BE2C (cell line): ENCODE measurements at regions not wholly inside any gene's neighbourhood (a gene's known extent, or its start where the extent isn't known, plus 50 kb on each side); places are given as distances from the start of the nearest gene placed in this dataset.

Experiments
- DNase-seq: peaks from one replicate; pipeline ENCODE4 v3.0.0-alpha.2; 2020
- H3K27me3 ChIP-seq: fragments of 250-450 bp; sonication (Bioruptor Pico); 2 replicates; pipeline ENCODE4 v1.5.1; 2020; ENCODE audit warnings: mild to moderate bottlenecking
- H3K36me3 ChIP-seq: fragments of 250-450 bp; sonication (Bioruptor Pico); 2 replicates; pipeline ENCODE4 v1.5.1; 2020; ENCODE audit warnings: mild to moderate bottlenecking
- H3K4me1 ChIP-seq: fragments of 250-450 bp; sonication (Bioruptor Pico); 2 replicates; pipeline ENCODE4 v1.5.1; 2020
- H3K4me3 ChIP-seq: 2 replicates; pipeline ENCODE4 v1.5.1; 2011; ENCODE audit warnings: low read depth, low read length
- H3K9me3 ChIP-seq: fragments of 250-450 bp; sonication (Bioruptor Pico); 2 replicates; pipeline ENCODE4 v1.5.1; 2020
- TF ChIP-seq, protein P1 (sequence below): IDR thresholded peaks from 2 replicates; pipeline ENCODE4 v1.5.1; 2012; ENCODE audit warnings: mild to moderate bottlenecking, low read depth, low read length

DNA sequence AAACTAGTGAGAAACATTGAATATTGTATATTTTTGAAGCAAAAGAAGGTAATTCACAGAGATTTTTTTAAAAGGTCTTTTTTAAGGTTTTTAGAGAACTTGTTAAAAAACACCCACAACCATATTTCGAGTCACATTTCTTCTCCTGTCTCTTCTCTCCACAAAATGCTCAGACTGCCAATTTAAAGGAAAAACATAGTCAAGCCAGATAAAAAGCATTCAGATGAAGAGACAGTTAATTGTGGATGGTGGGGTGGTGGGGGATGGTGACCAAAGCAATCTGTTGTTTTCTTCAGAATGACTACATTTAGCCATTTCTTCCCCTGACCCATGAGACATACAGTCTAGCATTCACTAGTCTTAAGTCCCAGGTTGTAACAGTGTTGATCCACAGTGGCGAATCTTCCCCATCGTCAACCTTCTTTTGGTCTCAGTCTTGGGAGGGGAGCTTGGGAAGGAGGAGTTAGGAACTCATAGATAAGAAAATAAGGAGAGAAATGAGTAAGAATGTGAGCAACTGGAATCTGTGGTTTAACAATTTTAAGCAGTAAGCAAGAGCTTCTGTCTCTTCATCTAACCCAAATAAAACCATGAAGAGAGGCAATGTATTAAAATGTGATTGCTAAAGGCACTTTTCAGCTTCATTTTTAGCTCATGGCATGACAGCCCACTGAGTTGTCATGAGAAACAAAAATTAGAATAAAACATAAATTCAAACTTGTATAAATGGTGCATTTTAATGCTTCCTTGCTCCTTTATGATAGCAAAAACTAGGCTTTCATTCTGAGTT, 413.7 kb upstream of the FSHR start:
- no peak for DNase-seq
- H3K4me1 ChIP-seq = no peaks in the 10 kb centered on the region
- no peaks in the 10 kb centered on the region for H3K36me3 ChIP-seq
- no peak overlapping the region for H3K4me3 ChIP-seq
- H3K9me3 ChIP-seq = no peaks in the 10 kb centered on the region
- no peaks in the 10 kb centered on the region for H3K27me3 ChIP-seq
- TF ChIP-seq, protein P1, sequence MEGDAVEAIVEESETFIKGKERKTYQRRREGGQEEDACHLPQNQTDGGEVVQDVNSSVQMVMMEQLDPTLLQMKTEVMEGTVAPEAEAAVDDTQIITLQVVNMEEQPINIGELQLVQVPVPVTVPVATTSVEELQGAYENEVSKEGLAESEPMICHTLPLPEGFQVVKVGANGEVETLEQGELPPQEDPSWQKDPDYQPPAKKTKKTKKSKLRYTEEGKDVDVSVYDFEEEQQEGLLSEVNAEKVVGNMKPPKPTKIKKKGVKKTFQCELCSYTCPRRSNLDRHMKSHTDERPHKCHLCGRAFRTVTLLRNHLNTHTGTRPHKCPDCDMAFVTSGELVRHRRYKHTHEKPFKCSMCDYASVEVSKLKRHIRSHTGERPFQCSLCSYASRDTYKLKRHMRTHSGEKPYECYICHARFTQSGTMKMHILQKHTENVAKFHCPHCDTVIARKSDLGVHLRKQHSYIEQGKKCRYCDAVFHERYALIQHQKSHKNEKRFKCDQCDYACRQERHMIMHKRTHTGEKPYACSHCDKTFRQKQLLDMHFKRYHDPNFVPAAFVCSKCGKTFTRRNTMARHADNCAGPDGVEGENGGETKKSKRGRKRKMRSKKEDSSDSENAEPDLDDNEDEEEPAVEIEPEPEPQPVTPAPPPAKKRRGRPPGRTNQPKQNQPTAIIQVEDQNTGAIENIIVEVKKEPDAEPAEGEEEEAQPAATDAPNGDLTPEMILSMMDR = no peak

DNA sequence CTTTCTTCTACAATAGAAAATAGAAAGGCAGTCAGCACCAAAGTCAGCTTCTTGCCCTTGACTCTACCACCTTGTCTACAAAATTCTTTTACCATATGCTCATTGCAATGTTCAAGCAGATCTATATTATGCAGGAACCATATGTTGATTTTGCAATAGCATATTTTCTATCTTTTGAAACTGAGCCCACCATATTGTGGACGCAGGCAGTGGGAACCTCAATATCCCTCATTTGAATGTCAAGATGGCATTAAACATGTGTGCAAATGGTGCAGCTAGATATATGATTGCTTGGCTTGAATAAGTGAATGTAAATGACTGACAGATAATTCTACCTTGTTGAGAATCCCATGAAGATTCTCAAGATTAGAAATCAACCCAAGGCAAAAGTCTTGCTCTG, 412.7 kb upstream of the FSHR start:
- Histone ChIP-seq H3K27me3 (no peaks in the 10 kb centered on the region), H3K4me1 (no peaks in the 10 kb centered on the region), H3K9me3 (no peaks in the 10 kb centered on the region), H3K4me3 (no peak overlapping the region), H3K36me3 (no peaks in the 10 kb centered on the region)
- DNase-seq = no peak
- TF ChIP-seq, protein P1 = no peak

DNA sequence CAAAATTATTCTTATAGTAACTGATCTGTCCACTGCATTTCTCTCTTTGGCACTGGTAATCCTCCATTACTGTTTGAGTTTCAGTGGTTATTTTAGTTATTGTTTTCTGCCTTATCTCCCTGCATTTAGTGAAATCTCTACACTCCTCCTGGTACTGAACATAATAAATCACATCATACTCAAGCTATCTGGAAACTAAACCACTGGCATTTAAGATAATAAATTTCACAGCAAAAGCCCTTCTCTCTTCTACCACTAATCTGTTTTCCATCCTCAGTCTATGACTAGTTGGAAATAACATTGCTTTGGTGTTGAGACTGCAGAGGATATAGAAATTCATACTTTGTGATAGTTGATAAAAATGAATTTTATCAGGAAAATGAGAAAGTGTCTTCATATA, 399.3 kb upstream of the FSHR start:
- H3K9me3 ChIP-seq = no peaks in the 10 kb centered on the region
- H3K27me3 ChIP-seq = no peaks in the 10 kb centered on the region
- H3K36me3 ChIP-seq = no peaks in the 10 kb centered on the region
- TF ChIP-seq, protein P1 = no peak
- no peaks in the 10 kb centered on the region for H3K4me1 ChIP-seq
- no peak overlapping the region for H3K4me3 ChIP-seq
- DNase-seq = no peak

DNA sequence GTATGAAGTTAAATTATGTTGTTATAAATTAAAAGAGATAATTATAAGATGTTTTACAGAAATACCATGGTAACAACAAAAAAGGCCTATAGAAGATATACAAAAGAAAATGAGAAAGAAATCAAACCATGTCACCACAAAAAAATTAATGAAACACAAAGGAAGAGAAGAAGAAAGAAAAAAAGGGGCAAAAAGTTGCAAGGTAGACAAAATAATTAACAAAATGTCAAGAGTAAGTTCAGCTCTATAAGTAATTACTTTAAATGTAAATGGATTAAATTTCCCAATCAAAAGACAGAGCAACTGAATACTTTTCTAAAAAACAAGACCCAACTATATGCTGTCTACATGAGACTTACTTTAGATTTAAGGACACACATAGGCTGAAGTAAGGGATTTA, 378.4 kb upstream of the FSHR start:
- Histone ChIP-seq H3K4me1 (no peaks in the 10 kb centered on the region), H3K36me3 (no peaks in the 10 kb centered on the region), H3K27me3 (no peaks in the 10 kb centered on the region), H3K4me3 (no peak overlapping the region), H3K9me3 (no peaks in the 10 kb centered on the region)
- DNase-seq = no peak
- TF ChIP-seq, protein P1 = no peak

DNA sequence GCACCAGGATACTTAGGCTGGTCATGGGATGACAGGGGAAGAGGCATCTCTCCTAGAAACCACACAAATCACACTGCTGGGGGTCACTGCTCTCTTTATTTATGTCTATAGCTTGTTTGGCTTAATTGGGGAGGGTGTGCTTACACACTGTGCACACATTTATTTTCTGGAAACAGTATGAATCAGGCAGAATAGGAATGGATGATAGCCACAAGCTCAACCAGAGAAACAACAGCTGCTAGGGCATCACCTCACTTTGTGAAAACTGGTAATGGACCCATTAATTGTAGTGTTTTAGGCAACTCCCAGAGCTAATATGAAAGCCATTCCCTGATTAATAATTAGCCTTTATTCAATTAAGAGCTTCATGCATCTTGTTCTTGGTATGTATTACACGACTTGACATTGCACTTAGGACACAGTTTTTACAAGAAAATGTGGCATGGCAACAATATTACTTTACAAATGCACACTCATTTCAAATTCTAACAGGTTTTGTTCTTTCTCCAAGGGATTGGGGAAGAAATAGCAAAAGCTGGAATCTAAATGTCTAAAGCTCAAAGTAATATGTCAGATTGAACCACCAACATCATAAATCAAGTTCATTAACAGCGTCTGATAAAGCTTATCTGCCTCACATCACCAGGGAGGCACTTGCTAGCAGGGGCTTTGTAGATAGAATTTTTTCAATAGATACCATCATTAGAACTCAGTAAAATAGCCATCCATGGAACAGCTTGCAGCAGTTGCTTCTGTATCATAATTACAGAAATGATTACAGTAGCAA, 361.9 kb upstream of the FSHR start:
- Histone ChIP-seq H3K27me3 (no peaks in the 10 kb centered on the region), H3K36me3 (no peaks in the 10 kb centered on the region), H3K9me3 (no peaks in the 10 kb centered on the region), H3K4me3 (no peak overlapping the region), H3K4me1 (no peaks in the 10 kb centered on the region)
- TF ChIP-seq, protein P1 = no peak
- DNase-seq = no peak

DNA sequence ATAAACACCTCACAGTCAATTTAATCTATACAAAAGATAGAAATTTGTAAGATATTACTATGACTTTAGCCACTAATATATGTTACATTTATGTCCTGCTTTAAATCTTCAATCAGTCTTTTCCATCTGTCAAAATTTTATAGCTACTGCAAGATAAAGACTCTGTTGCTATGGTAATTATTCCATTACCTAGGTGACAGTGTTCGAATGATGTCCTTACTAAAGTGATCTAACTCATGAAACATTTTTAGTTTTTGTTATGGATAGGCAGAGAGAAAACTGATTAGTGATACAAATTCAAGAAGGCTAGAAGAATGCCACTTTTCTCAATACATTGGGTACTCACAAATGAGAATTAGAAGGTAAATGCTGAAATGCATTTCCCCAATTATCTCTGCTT, 359.9 kb upstream of the FSHR start:
- Histone ChIP-seq H3K9me3 (no peaks in the 10 kb centered on the region), H3K4me1 (no peaks in the 10 kb centered on the region), H3K4me3 (no peak overlapping the region), H3K36me3 (no peaks in the 10 kb centered on the region), H3K27me3 (no peaks in the 10 kb centered on the region)
- TF ChIP-seq, protein P1 = no peak
- DNase-seq = no peak
